Right hindlimb (tissue), 1 donor: ENCODE measurements at regions not wholly inside any gene's neighbourhood (a gene's known extent, or its start where the extent isn't known, plus 50 kb on each side); places are given as distances from the start of the nearest gene placed in this dataset.

Experiments used
- DNase-seq: peaks from one replicate; pipeline ENCODE4 v3.0.0-alpha.2; 2018

DNA sequence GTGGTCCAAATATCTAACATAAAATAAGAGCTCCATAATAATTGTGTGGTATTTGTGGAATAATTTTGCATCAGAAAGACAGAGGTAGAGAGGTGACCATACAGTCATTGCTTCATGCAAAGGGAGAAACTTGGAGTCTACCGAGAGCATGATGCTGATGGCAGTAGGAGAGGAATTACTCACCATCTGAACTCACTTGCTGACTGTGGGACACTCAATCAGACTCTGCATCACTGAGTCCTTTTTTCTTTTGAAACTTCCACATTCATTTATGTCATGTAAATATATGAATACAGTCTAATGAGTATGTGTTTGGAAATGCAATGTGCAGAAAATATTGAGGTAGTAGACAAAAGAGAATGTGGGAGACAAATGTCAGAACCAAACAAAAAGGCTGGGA is 933.8 kb downstream of the REEP3 start:
- no peak for DNase-seq

GRCh38 chr10:64458306-64458705 is 937.1 kb downstream of the REEP3 start:
- no peak for DNase-seq

DNA sequence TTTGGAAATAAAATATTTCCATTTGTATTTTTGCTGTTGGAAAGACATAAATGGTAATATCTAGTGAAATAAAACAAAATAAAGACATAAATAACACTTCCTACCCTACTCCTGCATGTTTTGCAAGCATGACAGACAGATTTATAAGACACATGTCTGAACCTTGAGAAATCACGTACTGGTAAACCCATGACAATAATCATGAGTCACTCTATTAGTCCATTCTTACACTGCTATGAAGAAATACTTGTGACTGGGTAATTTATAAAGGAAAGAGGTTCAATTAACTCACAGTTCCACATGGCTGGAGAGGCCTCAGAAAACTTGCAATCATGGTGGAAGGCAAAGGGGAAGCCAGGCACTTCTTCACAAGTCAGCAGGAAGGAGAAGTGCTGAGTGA is 942.2 kb downstream of the REEP3 start:
- no peak for DNase-seq

DNA sequence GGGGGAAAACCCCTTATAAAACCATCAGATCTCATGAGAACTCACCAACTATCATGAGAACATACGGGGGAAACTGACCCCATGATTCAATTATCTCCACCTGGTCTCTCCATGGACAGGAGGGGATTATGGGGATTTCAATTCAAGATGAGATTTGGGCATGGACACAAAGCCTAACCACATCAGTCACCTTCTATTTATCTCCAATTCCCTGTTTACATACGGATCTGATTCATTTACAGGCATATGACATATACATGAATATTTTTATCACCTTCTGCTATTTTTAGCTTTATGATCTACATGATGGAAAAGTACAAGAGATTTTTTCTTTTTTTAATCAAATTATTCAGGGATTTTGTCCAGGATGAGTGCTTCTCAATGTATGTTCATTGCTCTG is 944.5 kb downstream of the REEP3 start:
- DNase-seq: no peak

DNA sequence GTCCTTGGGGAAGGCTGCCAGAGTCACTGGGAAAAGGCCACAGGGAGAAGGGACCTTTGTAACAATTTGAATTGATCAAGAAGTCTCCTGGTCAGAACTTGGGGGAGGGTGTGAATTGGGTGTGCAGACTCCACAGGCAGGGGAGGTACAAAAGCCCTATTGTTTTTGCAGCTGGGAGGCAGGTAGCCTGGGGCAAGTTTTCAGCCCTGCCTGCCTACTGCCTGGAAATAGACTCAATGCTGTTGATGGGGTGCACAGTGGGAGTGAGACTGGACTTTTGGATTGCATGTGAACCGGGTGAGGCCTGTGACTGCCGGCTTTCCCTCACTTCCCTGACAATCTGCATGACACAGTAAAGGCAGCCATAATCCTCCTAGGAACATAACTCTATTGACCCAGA is 947.0 kb downstream of the REEP3 start:
- no peak for DNase-seq

DNA sequence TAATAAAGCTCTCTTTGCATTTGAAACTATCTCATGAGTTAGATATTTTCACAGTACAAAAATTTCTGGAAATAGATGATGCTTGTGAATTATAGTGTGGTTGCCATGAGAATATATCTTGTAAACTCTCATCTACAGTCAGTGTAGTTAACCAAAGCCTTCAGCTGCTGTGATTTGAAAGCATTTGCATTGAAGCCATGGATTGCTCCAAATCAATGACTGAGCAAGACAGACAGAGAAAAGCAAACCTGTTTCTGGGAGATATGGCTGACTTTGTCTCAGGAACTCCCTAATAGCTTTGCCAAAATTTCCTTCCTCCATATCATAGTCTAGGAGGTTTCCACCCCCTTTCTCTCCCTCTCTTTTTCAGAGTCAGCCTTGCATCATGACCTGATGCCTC is 955.3 kb downstream of the REEP3 start:
- DNase-seq: no peak

GRCh38 chr10:64477791-64478190 is 956.6 kb downstream of the REEP3 start:
- DNase-seq: no peak

DNA sequence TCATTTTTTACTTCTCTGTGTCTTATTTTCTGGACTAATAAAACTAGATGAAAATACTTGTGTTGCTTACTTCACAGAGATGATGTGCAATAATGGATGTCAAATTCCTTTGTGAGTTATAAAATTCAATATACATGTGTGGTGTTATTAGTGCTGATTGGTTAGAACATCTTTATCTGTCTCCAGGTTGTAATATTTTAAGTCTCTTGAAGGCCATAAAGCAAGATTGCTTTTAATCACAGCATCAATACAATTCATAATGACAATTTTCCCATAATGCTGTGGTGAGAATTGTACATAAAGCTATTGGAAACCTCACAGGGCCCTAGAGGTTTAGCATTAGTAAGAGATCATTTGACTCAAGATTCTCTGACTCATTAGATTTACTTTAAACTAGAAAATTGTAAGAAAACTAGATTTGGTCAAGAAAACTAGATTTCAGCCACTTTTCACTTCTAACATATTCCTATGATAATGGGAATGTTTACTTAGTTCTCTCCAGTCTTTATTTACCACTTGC is 963.7 kb downstream of the REEP3 start:
- no peak for DNase-seq

GRCh38 chr10:64486149-64486548 is 964.9 kb downstream of the REEP3 start:
- DNase-seq: no peak

- DNase-seq: no peak
These were observed 965.7 kb downstream of the REEP3 start for GRCh38 chr10:64486901-64487300.

DNA sequence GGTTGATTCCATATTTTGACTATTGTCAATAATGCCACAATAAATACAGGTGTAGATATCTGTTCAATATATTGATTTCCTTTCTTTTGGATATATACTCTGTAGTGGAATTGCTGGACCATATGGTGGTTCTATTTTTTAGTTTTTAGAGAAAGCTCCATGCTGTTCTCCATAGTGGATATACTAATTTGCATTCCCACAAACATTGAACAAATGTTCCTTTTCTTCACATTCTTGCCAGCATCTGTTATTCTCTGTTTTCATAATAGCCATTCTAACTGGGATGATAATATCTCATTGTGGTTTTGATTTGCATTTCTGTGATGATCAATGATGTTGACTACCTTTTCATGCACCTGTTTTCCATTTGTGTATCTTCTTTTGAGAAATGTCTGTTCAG is 973.7 kb downstream of the REEP3 start:
- DNase-seq: no peak

DNA sequence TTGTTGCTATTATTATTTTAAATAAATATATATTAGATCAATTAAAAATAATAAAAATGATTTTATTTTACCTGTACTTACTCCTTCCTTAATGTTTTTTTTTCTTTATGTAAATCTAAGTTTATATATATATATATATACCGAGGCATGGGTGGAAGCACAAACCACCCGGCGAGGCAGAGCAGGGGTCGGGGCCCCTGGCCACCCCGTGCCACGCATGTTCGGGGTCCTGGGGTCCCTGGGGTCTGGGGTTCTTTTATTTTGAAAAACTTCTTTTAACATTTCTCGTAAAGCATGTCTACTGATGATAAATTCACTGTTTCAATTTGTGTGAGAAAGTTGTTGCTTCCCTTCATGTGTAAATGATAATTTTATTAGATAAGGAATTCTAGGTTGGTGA is 976.1 kb downstream of the REEP3 start:
- no peak for DNase-seq

DNA sequence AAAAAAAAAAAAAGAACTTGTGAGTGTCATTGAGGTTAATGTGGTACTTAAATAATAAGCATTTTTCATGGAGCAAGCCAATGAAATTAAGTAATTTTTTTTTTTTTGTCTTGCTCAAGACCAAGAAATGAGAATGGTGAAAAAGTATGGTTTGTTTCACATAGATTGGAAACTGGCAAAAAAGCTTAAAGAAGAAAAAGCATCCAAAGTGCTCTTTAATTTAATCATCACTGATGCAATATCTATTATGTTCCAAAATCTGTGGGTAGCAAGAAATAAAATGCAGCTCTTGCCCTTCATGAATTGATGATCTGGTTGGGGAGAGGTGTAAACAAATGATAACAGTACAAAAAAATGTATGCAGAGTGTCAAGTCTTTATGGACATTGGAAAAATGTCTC is 980.6 kb downstream of the REEP3 start:
- DNase-seq: no peak

GRCh38 chr10:64502936-64503335 is 981.7 kb downstream of the REEP3 start:
- DNase-seq: no peak

DNA sequence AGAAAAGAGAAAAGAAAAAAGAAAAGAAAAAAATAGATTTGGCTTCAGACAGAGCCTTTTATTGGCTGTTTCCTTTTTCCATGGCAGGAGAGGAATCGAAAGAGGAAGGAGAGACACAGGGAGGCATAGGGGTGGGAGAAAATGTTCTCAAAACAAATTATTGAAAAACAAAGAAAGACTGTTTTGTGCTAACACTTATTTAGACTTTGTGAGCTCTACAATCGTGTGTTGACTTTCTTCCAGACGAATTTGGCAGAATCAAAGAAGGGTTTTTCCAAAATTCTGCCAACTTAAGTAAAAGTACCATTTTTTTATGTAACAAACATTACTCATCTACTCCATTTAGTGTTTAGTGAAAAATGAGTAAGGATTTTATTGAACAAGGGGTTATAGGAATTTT is 982.2 kb downstream of the REEP3 start:
- no peak for DNase-seq

- no peak for DNase-seq
These were observed 984.3 kb downstream of the REEP3 start for GRCh38 chr10:64505501-64505900.

DNA sequence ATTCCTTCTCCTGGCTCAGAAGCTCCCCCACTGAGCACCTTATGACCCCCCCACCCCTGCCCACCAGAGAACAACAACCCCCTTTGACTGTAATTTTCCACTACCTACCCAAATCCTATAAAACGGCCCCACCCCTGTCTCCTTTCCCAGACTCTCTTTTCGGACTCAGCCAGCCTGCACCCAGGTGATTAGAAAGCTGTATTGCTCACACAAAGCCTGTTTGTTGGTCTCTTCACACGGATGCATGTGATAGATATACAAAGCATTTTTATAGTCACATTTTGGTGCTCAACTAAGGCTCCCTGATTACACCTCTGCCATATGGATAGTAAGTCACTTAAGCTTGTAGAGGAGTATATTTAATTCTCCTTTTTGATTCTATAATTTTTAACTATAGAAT is 985.8 kb downstream of the REEP3 start:
- no peak for DNase-seq

GRCh38 chr10:64507651-64508028 is 986.4 kb downstream of the REEP3 start:
- DNase-seq: no peak

GRCh38 chr10:64508029-64508661 is 986.9 kb downstream of the REEP3 start:
- no peak for DNase-seq

DNA sequence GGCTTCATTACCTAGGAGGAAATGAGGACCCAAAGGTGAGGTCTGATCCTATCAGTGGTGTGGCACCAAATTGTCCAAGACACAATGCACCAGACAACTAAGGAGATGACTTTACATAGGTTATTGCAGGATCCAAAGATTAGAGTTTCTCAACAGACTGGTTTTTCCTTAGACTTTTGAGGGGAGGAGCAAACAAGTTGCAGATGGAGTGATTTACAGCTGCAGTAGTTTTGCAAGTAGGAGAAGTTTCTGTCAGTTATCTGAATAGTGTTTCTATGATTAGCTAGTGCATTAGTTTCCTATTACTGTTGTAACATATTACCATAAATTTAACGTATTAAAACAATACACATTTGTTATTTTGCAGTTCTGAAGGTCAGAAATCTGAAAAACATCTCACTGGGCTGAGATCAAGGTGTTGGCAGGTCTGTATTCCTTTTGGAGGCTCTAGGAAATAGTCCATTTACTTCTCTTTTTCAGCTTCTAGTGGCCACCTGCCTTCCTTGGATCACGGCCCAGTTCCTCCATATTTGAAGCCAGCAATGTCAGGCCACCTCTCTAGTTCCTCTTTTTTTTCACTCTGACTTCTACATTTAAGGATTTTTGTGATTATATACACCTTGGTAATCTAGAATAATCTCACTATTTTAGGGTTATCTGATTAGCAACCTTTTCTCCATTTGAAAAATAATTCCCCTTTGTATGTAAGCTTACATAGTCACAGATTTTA is 994.9 kb downstream of the REEP3 start:
- DNase-seq: no peak

DNA sequence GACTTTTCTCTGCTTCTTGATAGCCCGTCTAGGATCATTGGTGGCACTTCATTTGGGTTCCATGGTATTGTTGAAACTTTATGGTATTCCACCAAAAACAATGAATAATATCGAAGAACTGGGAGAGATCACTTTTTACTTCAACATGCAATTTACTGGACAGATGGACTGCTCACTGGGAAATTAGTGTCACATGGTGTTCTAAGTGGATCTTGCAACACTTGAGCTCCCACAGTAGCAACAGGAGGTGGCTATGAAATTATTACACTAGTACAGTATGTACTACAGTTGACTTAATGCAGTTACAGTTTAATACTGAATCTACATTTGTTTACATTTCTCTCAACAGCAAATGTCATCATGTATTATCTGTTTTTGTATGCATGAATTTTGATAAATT is 997.3 kb downstream of the REEP3 start:
- DNase-seq: no peak

GRCh38 chr10:64519427-64519826 is 998.2 kb downstream of the REEP3 start:
- no peak for DNase-seq

- no peak for DNase-seq
These were observed 998.6 kb downstream of the REEP3 start for GRCh38 chr10:64519831-64520230.

DNA sequence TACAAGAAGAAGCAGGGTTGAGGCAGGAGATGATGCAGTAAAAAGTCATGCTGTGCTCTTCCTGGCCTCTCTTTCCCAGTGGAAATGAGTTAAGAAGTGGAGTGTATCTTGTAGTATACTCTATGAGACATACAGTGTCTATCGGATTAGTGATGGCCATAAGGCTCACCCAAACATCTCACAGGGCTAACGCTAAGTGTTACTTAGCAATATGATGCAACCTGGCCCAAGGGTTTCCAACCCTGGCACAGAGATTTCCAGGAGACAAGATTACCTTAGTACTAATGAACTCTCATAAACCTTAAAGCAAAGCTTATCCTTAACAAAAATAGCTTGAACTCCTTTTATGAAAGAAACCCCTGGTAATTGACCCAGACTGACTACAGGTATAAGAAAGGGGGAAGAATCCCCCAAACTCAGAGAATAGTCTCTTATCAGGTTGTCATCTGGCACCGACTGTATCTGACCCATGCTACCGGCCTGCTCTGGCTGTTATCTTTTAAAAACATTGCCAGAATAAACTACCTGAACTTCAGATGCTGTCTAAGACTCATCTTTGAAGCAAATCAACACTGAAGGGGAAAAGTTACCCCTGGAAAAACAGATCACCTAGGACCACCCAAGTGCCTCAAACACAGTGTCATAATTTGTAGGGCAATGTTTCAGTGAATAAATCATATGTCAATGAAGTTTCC is 1002.0 kb downstream of the REEP3 start:
- DNase-seq: no peak
